ENCODE measurements at regions not wholly inside any gene's neighbourhood (a gene's known extent, or its start where the extent isn't known, plus 50 kb on each side); places are given as distances from the start of the nearest gene placed in this dataset.

GRCh38 chr7:121774563-121774962, 98.4 kb upstream of the PTPRZ1 start:
- TF ChIP-seq POLR2AphosphoS5 (IDR thresholded peaks at IDR 0.05; ENCODE audit: low read depth, low read length) (no peak), ZFX (IDR thresholded peaks at IDR 0.05) (no peak), CTCF (IDR thresholded peaks at IDR 0.05 in 2 of 3, conservative IDR thresholded peaks at IDR 0.05 in 1 of 3; ENCODE audit: borderline replicate concordance in 1 of 3, insufficient read depth in 1 of 3, low read depth in 2 of 3, low read length in 2 of 3) (no peak), POLR2A (IDR thresholded peaks at IDR 0.05; ENCODE audit: borderline replicate concordance, extremely low read depth, insufficient read depth, insufficient read length) (no peak), CEBPB (IDR thresholded peaks at IDR 0.05; ENCODE audit: low read depth) (no peak), EZH2 (IDR thresholded peaks at IDR 0.05) (no peak), REST (IDR thresholded peaks at IDR 0.05; ENCODE audit: low read depth) (no peak)
- TF ChIP-seq, protein P1, sequence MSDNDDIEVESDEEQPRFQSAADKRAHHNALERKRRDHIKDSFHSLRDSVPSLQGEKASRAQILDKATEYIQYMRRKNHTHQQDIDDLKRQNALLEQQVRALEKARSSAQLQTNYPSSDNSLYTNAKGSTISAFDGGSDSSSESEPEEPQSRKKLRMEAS (IDR thresholded peaks at IDR 0.05) = no peak
